GM21423 (cell line): ENCODE measurements at regions not wholly inside any gene's neighbourhood (a gene's known extent, or its start where the extent isn't known, plus 50 kb on each side); places are given as distances from the start of the nearest gene placed in this dataset.

Source experiments
- ATAC-seq: cut with Tn5 transposase; IDR thresholded peaks from one replicate; pipeline ENCODE4 v1.9.1; 2021; ENCODE audit warnings: mild to moderate bottlenecking, moderate library complexity; ENCODE audit not compliant: unreplicated experiment

DNA sequence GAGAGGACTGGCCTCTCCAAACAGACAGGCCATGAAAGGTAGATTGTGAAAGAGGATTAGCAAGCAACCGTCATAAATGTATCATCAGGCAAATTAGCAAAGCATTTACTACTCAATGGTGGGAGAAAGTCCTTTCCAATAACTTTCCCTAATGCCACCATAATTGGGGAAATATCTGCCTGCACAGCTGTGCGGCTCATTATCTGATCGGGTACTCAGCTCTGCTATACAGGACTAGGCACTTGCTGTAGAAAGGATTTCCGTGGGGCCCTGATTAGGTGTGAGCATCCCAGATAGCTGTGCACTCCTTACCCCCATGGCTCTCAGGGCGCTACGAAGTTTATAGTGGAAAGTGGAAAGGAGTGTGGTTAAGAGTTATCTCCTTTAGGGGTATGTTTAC is 309.7 kb upstream of the PLET1 start:
- no peak for ATAC-seq

GRCh38 chr11:112579282-112579681 is 318.6 kb upstream of the PLET1 start:
- ATAC-seq, result no peak

- ATAC-seq, result no peak
These were observed 320.2 kb upstream of the PLET1 start for GRCh38 chr11:112580864-112581263.

DNA sequence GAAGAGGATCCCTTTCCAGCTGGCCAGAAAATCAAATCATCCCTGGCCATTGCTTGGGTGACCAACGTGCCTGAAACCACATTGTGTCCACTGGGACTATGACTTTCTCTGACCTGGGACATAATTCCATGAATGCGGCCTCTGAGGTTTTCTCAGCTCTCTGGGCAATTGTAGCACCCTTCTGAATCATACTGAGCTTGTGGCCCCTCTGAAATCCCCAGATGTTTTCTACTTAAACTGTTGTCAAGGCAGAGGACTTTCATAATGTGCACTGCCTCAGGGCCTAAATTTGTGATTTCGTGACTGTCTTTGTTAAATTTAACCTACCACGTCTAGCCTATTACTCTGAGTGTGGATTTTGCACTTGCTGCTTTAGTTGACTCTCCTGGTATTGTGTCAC is 321.1 kb upstream of the PLET1 start:
- ATAC-seq, result no peak

DNA sequence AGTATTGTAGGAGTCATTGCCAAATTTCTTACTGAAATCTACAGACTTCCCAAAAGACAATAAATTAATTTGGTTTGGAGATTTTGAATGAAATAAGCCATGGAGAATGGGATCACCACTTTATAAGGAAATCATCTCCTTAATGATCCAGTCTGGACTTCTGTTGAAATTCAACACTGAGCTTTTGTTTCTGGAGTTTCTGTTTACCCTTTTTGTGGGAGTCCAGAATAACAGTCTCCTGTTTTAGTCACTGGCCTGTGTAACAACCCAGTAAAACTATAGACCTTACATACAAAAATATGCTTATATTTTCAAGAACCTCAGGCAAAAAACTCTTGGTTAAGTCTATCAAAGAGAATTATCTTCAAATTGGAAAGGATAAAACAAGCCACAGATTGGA is 321.7 kb upstream of the PLET1 start:
- ATAC-seq, result no peak

GRCh38 chr11:112583261-112583893 is 322.7 kb upstream of the PLET1 start:
- ATAC-seq, result peak; percentile 94

DNA sequence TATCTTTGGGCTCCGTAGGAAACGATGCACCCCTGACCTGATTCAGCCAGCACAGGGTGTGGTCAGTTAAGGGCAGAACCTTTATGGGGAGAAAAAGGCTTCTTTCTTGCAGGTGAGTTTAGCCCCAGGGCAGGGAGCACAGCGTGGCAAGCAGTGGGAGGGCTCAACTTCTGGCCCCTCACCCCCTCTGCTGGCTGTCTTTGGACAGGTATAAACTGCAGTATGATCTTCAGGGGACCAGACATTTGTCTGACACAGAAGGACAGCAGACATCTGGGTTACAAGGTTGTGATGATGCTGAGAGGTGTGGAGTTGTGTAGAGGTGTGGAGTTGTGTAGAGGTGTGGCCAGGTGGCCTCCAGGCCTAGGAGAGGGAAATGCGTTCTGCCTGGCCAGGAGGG is 324.0 kb upstream of the PLET1 start:
- ATAC-seq, result no peak

- ATAC-seq, result no peak
These were observed 327.0 kb upstream of the PLET1 start for GRCh38 chr11:112587664-112588063.

GRCh38 chr11:112588252-112588694 is 327.6 kb upstream of the PLET1 start:
- peak; percentile 39 for ATAC-seq

DNA sequence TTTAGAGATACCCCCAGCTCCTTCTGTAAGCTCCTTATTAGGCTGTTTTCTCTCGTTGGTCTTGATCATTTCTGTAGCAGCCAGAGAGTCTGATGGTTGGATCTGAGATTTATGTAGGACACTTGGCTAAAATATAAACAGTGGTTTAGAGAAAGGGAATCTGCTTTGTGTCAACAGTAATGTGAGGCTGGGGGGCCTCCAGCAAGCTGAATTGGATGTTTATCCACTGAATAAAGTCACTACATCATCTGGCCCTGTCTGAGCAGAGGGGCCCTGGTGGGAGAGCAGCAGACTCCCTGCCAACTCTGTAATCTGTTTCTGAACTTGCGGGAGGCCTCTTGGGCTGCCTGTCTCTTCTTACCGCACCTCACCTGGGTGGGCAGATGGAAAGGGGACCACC is 328.5 kb upstream of the PLET1 start:
- no peak for ATAC-seq

GRCh38 chr11:112590764-112591163 is 330.1 kb upstream of the PLET1 start:
- ATAC-seq, result no peak

DNA sequence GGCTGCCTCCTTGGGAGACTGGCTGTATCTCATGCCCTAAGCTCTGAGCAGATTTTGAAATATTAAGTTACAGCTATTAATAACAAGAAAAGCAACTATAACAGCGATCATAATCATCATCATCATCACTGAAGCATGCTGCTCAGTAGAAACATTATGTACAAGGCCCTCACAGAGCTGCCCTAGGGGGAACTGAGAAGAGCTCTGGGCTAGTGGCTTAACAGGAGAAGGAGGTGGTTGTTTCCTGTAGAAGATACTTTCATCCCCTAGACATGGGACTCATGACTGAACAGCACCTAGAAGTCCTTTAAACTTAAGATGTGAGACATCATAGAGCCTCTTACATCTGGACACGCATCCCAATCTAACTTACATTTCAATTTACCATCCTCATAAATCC is 332.8 kb upstream of the PLET1 start:
- ATAC-seq, result no peak

DNA sequence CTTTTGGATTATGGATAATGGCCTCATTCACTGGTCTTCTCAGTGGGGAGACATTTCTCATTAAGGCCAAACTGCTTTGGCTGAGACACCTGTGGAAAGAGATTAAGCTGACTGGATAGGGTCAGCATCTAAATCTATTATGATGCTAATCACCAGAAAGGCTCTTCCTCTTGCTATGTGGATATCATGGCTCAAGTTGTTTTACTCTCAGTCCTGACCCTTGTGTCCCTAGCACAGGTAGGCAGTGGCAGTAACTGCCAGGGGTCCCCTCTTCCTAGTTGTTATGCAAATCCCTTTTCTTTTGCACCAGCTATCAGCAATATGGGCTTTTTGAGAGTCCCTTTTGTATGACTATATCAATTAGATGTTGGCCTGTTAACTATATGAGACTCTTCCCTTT is 335.7 kb upstream of the PLET1 start:
- no peak for ATAC-seq

GRCh38 chr11:112597286-112597790 is 336.7 kb upstream of the PLET1 start:
- ATAC-seq, result no peak

GRCh38 chr11:112599265-112599664 is 338.6 kb upstream of the PLET1 start:
- ATAC-seq, result no peak

- no peak for ATAC-seq
These were observed 339.3 kb upstream of the PLET1 start for GRCh38 chr11:112599856-112600533.

- no peak for ATAC-seq
These were observed 344.5 kb upstream of the PLET1 start for GRCh38 chr11:112605093-112605666.

DNA sequence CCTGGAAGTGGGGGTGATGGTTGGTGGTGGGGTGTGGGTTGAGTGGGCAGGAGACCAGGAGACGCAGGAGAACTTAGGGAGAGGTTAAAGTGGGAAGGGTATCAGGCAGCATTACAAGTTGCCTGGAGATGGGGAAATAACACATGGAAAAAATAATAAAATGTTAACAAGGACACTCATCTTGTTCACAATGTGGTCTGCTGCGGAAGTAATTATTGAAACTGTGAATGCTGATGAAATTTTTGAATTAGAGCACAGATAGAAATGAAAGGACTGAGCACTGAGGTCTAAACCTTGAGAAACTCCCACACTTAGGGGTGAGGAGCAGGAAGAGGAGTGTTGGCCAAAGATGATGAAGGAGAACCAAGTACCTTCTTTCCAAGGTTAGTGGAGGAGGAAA is 346.0 kb upstream of the PLET1 start:
- no peak for ATAC-seq

GRCh38 chr11:112608509-112608908 is 347.8 kb upstream of the PLET1 start:
- ATAC-seq, result no peak

- no peak for ATAC-seq
These were observed 349.8 kb upstream of the PLET1 start for GRCh38 chr11:112610494-112610893.

DNA sequence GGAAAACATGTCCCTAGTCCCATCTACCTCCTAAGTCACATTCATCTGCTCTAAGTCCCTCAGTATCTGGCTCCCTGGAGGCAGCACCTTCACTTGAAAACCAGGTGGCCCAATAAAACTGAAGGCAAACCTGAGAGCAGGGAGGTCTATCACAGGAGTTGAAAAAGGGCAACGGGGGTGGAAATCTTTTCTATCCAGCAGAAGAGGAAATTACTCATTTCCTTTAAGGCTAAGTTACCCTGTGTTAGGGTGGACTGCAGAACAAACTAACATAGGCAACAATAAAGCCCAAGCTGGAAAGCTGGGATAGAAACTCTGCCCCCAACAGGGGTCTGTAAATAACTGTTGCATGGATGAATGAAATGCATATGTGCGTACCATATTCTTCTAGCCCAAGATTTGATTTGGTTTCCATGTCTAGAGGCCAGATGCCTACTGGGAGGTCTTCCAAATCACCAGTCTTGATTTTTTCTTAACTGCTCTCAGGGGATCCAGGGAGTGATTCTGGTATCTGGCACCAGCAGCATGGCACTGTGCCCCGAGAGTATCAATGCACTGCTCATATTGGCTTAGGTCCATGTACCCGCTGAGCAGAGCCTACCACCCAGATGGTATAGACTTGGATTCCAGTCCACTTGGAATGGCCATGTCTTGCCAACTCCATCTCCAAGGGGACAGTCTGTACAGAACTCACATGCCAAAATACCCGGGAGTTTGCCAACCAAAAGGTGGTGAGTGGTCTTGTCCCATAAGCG is 350.0 kb upstream of the NCAM1 start:
- ATAC-seq, result no peak

- ATAC-seq, result no peak
These were observed 349.4 kb upstream of the NCAM1 start for GRCh38 chr11:112611771-112612170.
